Esophagus squamous epithelium (tissue), 4 donors: ENCODE measurements at regions not wholly inside any gene's neighbourhood (a gene's known extent, or its start where the extent isn't known, plus 50 kb on each side); places are given as distances from the start of the nearest gene placed in this dataset.
"Not testable (repeated sequence)": the region's sequence is repeated elsewhere in the genome, so short reads cannot be mapped to it uniquely, and the experiment has no call there.

Experiments used
- CTCF ChIP-seq, 6 experiments: fragments of 450-650 bp in 4 of 6; fragments of 200-600 bp in 2 of 6; sonication (generic) in 2 of 6; IDR thresholded peaks; one replicate each; pipeline ENCODE4 v1.5.1; 2016 to 2019; ENCODE audit warnings: antibody characterized with exemption in 6 of 6, mild to moderate bottlenecking in 4 of 6, moderate library complexity in 4 of 6
- POLR2A ChIP-seq, 4 donors: fragments of 450-650 bp; IDR thresholded peaks; one replicate each; pipeline ENCODE4 v1.6.1; 2017; ENCODE audit warnings: antibody characterized with exemption in 4 of 4, mild to moderate bottlenecking in 4 of 4, moderate library complexity in 3 of 4

GRCh38 chr13:80897641-80898040 lies 556.7 kb upstream of the SPRY2 start:
- TF ChIP-seq CTCF, POLR2A (IDR thresholded peaks at IDR 0.05): not testable (repeated sequence)
